Spleen (tissue), 11 donors: ENCODE measurements at regions not wholly inside any gene's neighbourhood (a gene's known extent, or its start where the extent isn't known, plus 50 kb on each side); places are given as distances from the start of the nearest gene placed in this dataset.

Experiments used
- DNase-seq: peaks from one replicate; pipeline ENCODE4 v3.0.0-alpha.2; 2020
- H3K27ac ChIP-seq, 8 donors: fragments of 200-600 bp; sonication (generic) in 7 of 8; 1 replicate in 4 of 8; 2 replicates in 4 of 8; pipeline versions ENCODE4 v1.5.0 to v1.8.0; 2016 to 2021; ENCODE audit warnings: inconsistent platforms in 4 of 8, mild to moderate bottlenecking in 4 of 8, moderate library complexity in 1 of 8
- H3K27me3 ChIP-seq, 7 donors: fragments of 200-600 bp; sonication (generic) in 6 of 7; replicated peaks in 1 of 7; 1 replicate in 4 of 7; 2 replicates in 3 of 7; pipeline versions ENCODE4 v1.5.0 to v1.8.0; 2016 to 2021; ENCODE audit warnings: inconsistent platforms in 3 of 7, mild to moderate bottlenecking in 1 of 7
- H3K36me3 ChIP-seq, 6 donors: fragments of 200-600 bp; sonication (generic) in 5 of 6; 1 replicate in 4 of 6; 2 replicates in 2 of 6; pipeline versions ENCODE4 v1.5.0 to v1.8.0; 2016 to 2021; ENCODE audit warnings: inconsistent platforms in 2 of 6
- H3K4me1 ChIP-seq, 6 donors: fragments of 200-600 bp; sonication (generic) in 5 of 6; 1 replicate in 3 of 6; 2 replicates in 3 of 6; pipeline versions ENCODE4 v1.5.0 to v1.8.0; 2016 to 2021; ENCODE audit warnings: inconsistent platforms in 3 of 6
- H3K4me3 ChIP-seq, 8 donors: fragments of 200-600 bp; sonication (generic) in 7 of 8; 1 replicate in 4 of 8; 2 replicates in 4 of 8; pipeline versions ENCODE4 v1.5.0 to v1.8.0; 2016 to 2021; ENCODE audit warnings: inconsistent platforms in 4 of 8, mild to moderate bottlenecking in 4 of 8, moderate library complexity in 2 of 8
- H3K9me3 ChIP-seq, 8 donors: fragments of 200-600 bp; sonication (generic) in 7 of 8; 1 replicate in 4 of 8; 2 replicates in 4 of 8; pipeline versions ENCODE4 v1.5.0 to v1.8.0; 2016 to 2021; ENCODE audit warnings: inconsistent platforms in 4 of 8
- CTCF ChIP-seq, 11 experiments: fragments of 200-600 bp in 7 of 11; fragments of 450-650 bp in 4 of 11; sonication (generic) in 4 of 11; IDR thresholded peaks in 8 of 11; conservative IDR thresholded peaks in 3 of 11; 1 replicate in 7 of 11; 2 replicates in 4 of 11; pipeline versions ENCODE4 v1.4.0 to v1.8.0; 2016 to 2021; ENCODE audit warnings: antibody characterized with exemption in 11 of 11, inconsistent platforms in 4 of 11, mild to moderate bottlenecking in 1 of 11
- POLR2A ChIP-seq, 3 donors: fragments of 450-650 bp; IDR thresholded peaks; one replicate each; pipeline ENCODE4 v1.5.1; 2017; ENCODE audit warnings: antibody characterized with exemption in 3 of 3, mild to moderate bottlenecking in 1 of 3
- POLR2AphosphoS5 ChIP-seq, 3 donors: sonication (generic); formaldehyde crosslinking; IDR thresholded peaks; one replicate each; pipeline ENCODE4 v1.5.1; 2017; ENCODE audit warnings: antibody characterized with exemption in 3 of 3
- WGBS, 5 donors: extraction: QIAGEN DNeasy Blood & Tissue Kit in 3 of 5; methylation state at CpG; one replicate each; pipeline versions ENCODE4 v1.1.5 to v1.1.7; 2013 to 2018; 5-methylcytosine and 5-hydroxymethylcytosine counted together
- intact Hi-C: fragments of 100-400 bp; cut with DNase I; formaldehyde crosslinking; loops from one replicate; pipeline ENCODE4 v1.15.0; 2023; ENCODE audit warnings: low total_unique reads
- donor health status: healthy with polysubstance abuse.
- donor health status: DM: no; HTN: no; CAD: no; lungs with moderate emphysema.
- donor health status: DM: no; HTN: no; CAD: no.
- donor health status: Bipolar disorder and iron deficiency.
- donor health status: healthy.
- donor health status: DM: no; HTN: no; CAD: no.
- donor health status: DM: yes; HTN: yes; CAD: no.

DNA sequence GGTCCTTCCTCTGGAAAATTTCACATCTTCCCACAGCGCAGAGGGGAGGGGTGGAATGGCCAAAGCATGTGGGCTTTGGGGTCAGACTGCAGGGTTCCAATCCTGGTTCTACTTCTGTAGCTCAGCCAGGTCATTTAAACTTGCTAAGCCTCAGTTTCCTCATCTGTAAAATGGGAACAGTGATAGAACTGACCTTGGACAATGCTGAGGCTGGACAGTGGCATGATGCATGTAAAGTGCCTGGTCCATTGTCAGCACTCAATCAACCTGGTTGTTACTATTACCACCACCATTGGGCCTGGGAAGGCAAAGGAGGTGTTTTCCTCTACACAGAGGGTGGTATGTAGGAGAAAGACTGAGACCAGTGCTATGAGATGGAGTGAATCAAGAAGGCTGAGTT, 162.8 kb downstream of the VRK1 start:
- 0 to 33% (median 3%) methylated on average over 1 of the region's 1 CpG for WGBS, 5 donors
- intact Hi-C loops = no loop called here
- Histone ChIP-seq H3K36me3 (no peaks in the 10 kb centered on the region), H3K4me3 (no peak overlapping the region), H3K27me3 (no peaks in the 10 kb centered on the region), H3K27ac (peak overlapping the region in 2 of 8 donors; percentile 84 to 92), H3K4me1 (peaks cover 3 to 46% (median 23%) of the 10 kb centered on the region in 6 donors), H3K9me3 (peaks cover 0 to 44% (median 25%) of the 10 kb centered on the region in 8 donors)
- no peak for TF ChIP-seq CTCF (IDR thresholded peaks at IDR 0.05 in 8 of 11, conservative IDR thresholded peaks at IDR 0.05 in 3 of 11)
- TF ChIP-seq POLR2AphosphoS5 (IDR thresholded peaks at IDR 0.05) = no peak
- TF ChIP-seq POLR2A (IDR thresholded peaks at IDR 0.05) = no peak
- no peak for DNase-seq

DNA sequence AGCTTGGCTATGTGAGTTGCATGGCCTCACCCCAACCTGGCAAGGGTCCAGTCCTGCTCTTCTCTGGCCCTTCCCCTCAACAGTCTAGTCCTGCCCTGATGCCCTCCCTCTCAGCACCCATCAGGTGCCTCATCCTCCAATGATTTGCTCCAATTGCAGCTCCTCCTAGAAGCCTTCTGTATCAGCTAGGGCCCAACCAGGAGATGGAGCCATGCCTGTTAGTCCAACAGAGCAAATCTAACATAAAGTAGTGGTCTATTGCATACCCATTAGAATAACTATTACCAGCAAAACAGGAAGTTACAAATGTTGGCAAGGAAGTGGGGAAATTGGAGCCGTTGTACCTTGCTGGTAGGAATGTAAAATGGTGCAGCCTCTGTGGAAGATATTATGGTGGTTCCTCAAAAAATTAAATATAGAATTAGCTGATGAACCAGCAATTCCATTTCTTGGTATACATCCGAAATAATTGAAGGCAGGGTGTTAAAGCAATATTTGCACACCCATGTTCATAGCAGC, 163.5 kb downstream of the VRK1 start:
- H3K36me3 ChIP-seq = no peaks in the 10 kb centered on the region
- intact Hi-C loops = no loop called here
- H3K9me3 ChIP-seq = peaks cover 0 to 46% (median 25%) of the 10 kb centered on the region in 8 donors
- TF ChIP-seq POLR2A (IDR thresholded peaks at IDR 0.05) = no peak
- no peak for TF ChIP-seq CTCF (IDR thresholded peaks at IDR 0.05 in 8 of 11, conservative IDR thresholded peaks at IDR 0.05 in 3 of 11)
- no peak for TF ChIP-seq POLR2AphosphoS5 (IDR thresholded peaks at IDR 0.05)
- no peak for DNase-seq
- no peaks in the 10 kb centered on the region for H3K27me3 ChIP-seq
- peak overlapping the region in 3 of 8 donors; percentile 84 to 92 (median 87) for H3K27ac ChIP-seq
- WGBS, 5 donors = 40 to 62% (median 52%) methylated on average over 2 of the region's 2 CpGs
- H3K4me3 ChIP-seq = no peak overlapping the region
- peaks cover 3 to 46% (median 23%) of the 10 kb centered on the region in 6 donors for H3K4me1 ChIP-seq

DNA sequence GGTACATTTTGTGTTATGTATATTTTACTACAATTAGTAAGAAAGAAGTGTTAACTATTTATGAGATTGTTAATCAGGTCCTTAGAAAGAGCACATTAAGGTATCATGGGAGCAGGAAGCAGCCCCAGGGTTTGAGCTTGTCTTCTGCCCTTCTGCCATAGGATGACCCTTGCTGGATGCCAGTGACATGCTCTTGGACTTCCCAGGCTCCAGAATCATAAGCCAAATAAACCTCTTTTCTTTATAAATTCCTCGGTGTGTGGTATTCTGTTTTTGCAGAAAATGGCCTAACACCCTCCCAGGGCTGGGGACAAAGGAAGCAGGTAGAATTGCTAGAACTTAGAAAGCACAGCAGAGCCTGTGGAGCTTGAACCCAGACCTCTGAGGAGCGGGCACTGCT, 164.7 kb downstream of the VRK1 start:
- Histone ChIP-seq H3K4me3 (peak overlapping the region in 1 of 8 donors; percentile 40), H3K36me3 (no peaks in the 10 kb centered on the region), H3K4me1 (peaks cover 3 to 55% (median 25%) of the 10 kb centered on the region in 6 donors), H3K27me3 (no peaks in the 10 kb centered on the region), H3K9me3 (peaks cover 0 to 46% (median 25%) of the 10 kb centered on the region in 8 donors), H3K27ac (peak overlapping the region; percentile 51 to 92 (median 80))
- intact Hi-C loops = no loop called here
- 41 to 72% (median 49%) methylated on average over 2 of the region's 2 CpGs for WGBS, 5 donors
- TF ChIP-seq CTCF (IDR thresholded peaks at IDR 0.05 in 8 of 11, conservative IDR thresholded peaks at IDR 0.05 in 3 of 11) (no peak), POLR2A (IDR thresholded peaks at IDR 0.05) (no peak), POLR2AphosphoS5 (IDR thresholded peaks at IDR 0.05) (no peak)
- no peak for DNase-seq

DNA sequence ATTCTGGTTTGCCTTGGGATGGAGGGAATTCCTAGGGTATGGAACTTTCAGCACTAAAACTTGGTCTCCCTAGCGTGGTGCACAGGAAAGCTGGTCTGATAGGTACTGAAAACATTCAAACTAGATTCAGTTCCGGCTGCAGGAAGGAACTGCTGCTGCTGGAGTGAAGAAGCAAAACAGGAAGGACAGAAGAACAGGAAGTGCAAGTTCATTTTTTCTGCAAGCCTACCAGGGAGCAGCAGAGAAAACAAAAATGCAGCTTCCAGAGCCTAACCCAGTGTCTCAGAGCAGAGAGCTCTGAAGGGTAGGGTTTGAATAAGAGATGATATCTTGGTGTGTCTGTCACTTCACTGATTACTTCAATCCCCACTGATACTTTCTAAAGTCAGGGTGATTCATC, 165.2 kb downstream of the VRK1 start:
- H3K9me3 ChIP-seq = peaks cover 0 to 48% (median 26%) of the 10 kb centered on the region in 8 donors
- DNase-seq = no peak
- peak overlapping the region in 1 of 8 donors; percentile 40 for H3K4me3 ChIP-seq
- TF ChIP-seq POLR2A (IDR thresholded peaks at IDR 0.05) = no peak
- peak in 1 of 3 donors; percentile 70 for TF ChIP-seq POLR2AphosphoS5 (IDR thresholded peaks at IDR 0.05)
- H3K36me3 ChIP-seq = no peaks in the 10 kb centered on the region
- intact Hi-C loops = no loop called here
- H3K27ac ChIP-seq = peak overlapping the region; percentile 51 to 92 (median 80)
- H3K4me1 ChIP-seq = peaks cover 3 to 55% (median 25%) of the 10 kb centered on the region in 6 donors
- H3K27me3 ChIP-seq = no peaks in the 10 kb centered on the region
- WGBS, 5 donors = 9 to 22% (median 12%) methylated on average over 2 of the region's 2 CpGs
